Adrenal gland (tissue), 9 donors: ENCODE measurements at regions not wholly inside any gene's neighbourhood (a gene's known extent, or its start where the extent isn't known, plus 50 kb on each side); places are given as distances from the start of the nearest gene placed in this dataset.

Source experiments
- DNase-seq, 7 donors: peaks; one replicate each; pipeline ENCODE4 v3.0.0-alpha.2; 2019 to 2020
- H3K27ac ChIP-seq, 5 donors: fragments of 200-600 bp; sonication (generic) in 4 of 5; 1 replicate in 3 of 5; 2 replicates in 2 of 5; pipeline versions ENCODE4 v1.5.1 to v1.8.0; 2016 to 2020; ENCODE audit warnings: mild to moderate bottlenecking in 1 of 5
- H3K27me3 ChIP-seq: fragments of 200-600 bp; 2 replicates; pipeline ENCODE4 v1.8.0; 2021
- H3K36me3 ChIP-seq, 2 donors: fragments of 200-600 bp; replicated peaks in 1 of 2; 1 replicate in 1 of 2; 2 replicates in 1 of 2; pipeline versions ENCODE4 v1.5.1 to v1.8.0; 2018 to 2022
- H3K4me1 ChIP-seq, 2 donors: fragments of 200-600 bp; replicated peaks in 1 of 2; 1 replicate in 1 of 2; 2 replicates in 1 of 2; pipeline versions ENCODE4 v1.5.1 to v1.8.0; 2018 to 2021
- H3K4me3 ChIP-seq, 4 donors: fragments of 200-600 bp; sonication (generic) in 3 of 4; one replicate each; pipeline ENCODE4 v1.5.1; 2016 to 2018
- H3K9me3 ChIP-seq, 3 donors: fragments of 200-600 bp; sonication (generic) in 1 of 3; replicated peaks in 1 of 3; 1 replicate in 2 of 3; 2 replicates in 1 of 3; pipeline versions ENCODE4 v1.5.1 to v1.8.0; 2016 to 2021
- POLR2A ChIP-seq, 2 donors: fragments of 450-650 bp; IDR thresholded peaks; one replicate each; pipeline ENCODE4 v1.6.1; 2017; ENCODE audit warnings: antibody characterized with exemption in 2 of 2, mild to moderate bottlenecking in 2 of 2, moderate library complexity in 1 of 2
- WGBS, 4 donors: extraction: QIAGEN DNeasy Blood & Tissue Kit in 2 of 4; methylation state at CpG; one replicate each; pipeline versions ENCODE4 v1.1.5 to v1.1.7; 2013 to 2017; 5-methylcytosine and 5-hydroxymethylcytosine counted together
- intact Hi-C, 2 donors: fragments of 100-400 bp; cut with DNase I; formaldehyde crosslinking; loops; one replicate each; pipeline versions ENCODE4 v1.14.1 to v1.15.0; 2022 to 2023
- TF ChIP-seq, protein P1 (sequence below), 6 experiments: fragments of 450-650 bp in 4 of 6; fragments of 200-600 bp in 2 of 6; sonication (generic) in 1 of 6; IDR thresholded peaks; 1 replicate in 5 of 6; 2 replicates in 1 of 6; pipeline versions ENCODE4 v1.5.1 to v1.8.0; 2016 to 2021; ENCODE audit warnings: antibody characterized with exemption in 6 of 6, mild to moderate bottlenecking in 2 of 6, moderate library complexity in 1 of 6
- donor health status: healthy with polysubstance abuse.
- donor health status: Bipolar disorder and iron deficiency.
- donor health status: DM: yes; HTN: yes; CAD: no.
- donor health status: DM: no; HTN: no; CAD: no.
- donor health status: DM: no; HTN: no; CAD: no.

DNA sequence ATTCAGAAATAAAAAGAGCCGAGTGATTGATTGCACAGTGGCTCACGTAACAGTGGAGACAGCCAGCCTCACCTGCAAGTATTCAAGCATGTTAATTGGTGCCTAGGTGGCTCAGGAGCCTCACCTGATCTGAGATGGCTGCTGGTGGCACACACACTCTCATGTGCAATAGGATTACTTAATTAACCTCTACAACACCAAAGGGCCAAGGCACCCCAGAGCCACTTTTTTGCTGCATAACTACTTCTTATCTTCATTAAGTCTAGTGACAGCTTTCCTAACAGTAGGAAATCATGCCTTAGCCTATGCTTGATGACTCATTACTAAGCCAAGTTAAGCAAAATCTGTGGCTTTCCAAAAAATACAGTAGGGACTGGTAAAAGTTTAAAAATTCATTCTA lies 117.3 kb upstream of the NOCT start:
- intact Hi-C loops, result no loop called here
- no peak for TF ChIP-seq POLR2A (IDR thresholded peaks at IDR 0.05)
- TF ChIP-seq, protein P1, sequence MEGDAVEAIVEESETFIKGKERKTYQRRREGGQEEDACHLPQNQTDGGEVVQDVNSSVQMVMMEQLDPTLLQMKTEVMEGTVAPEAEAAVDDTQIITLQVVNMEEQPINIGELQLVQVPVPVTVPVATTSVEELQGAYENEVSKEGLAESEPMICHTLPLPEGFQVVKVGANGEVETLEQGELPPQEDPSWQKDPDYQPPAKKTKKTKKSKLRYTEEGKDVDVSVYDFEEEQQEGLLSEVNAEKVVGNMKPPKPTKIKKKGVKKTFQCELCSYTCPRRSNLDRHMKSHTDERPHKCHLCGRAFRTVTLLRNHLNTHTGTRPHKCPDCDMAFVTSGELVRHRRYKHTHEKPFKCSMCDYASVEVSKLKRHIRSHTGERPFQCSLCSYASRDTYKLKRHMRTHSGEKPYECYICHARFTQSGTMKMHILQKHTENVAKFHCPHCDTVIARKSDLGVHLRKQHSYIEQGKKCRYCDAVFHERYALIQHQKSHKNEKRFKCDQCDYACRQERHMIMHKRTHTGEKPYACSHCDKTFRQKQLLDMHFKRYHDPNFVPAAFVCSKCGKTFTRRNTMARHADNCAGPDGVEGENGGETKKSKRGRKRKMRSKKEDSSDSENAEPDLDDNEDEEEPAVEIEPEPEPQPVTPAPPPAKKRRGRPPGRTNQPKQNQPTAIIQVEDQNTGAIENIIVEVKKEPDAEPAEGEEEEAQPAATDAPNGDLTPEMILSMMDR (IDR thresholded peaks at IDR 0.05), result no peak
- Histone ChIP-seq H3K27ac (no peak overlapping the region), H3K27me3 (no peaks in the 10 kb centered on the region), H3K4me1 (no peaks in the 10 kb centered on the region), H3K9me3 (no peaks in the 10 kb centered on the region), H3K4me3 (no peak overlapping the region), H3K36me3 (no peaks in the 10 kb centered on the region)
- WGBS, 4 donors, result 66 to 78% (median 77%) methylated on average over 2 of the region's 2 CpGs
- no peak for DNase-seq

DNA sequence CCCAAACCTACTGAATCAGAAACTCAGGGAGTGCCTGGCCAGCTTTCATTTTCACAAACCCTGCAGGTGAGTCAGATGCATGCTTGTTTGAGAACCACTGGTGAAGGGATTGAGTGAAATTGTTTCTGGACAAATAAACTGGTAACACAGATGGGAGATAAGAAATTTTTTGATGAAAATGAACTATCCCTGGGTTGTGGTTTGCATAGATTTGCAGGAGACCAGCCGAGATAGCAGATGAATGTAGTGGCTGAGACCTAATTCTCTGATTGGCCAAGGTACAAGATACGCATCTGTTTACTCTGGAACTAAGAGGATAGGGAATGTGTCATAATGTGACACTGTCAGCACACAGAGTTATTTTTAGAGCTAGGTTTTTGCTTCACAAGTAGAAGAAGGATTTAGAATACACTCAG lies 117.8 kb upstream of the NOCT start:
- 31 to 58% (median 47%) methylated on average over 2 of the region's 2 CpGs for WGBS, 4 donors
- Histone ChIP-seq H3K27me3 (no peaks in the 10 kb centered on the region), H3K27ac (no peak overlapping the region), H3K9me3 (no peaks in the 10 kb centered on the region), H3K36me3 (no peaks in the 10 kb centered on the region), H3K4me3 (no peak overlapping the region), H3K4me1 (no peaks in the 10 kb centered on the region)
- TF ChIP-seq, protein P1 (IDR thresholded peaks at IDR 0.05), result no peak
- no peak for TF ChIP-seq POLR2A (IDR thresholded peaks at IDR 0.05)
- intact Hi-C loops, result no loop called here
- DNase-seq, result no peak

DNA sequence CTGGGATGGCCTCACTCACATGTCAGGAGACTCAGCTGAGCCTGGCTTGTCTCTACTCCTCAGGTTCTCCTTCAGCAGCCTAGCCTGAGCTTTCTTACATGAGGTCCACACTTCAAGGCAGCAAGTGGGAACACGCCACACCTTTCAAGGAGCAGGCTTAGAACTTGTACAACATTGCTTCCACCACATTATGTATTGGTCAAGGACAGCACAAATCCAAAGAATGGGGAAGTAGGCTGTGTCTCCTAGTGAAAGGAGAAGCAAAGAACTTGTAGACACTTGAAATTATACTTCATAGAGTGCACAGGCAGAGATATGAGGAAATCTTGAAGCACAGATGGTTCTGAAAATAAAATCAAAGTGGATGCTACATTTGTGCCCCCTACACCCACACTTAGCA lies 120.9 kb upstream of the NOCT start:
- WGBS, 4 donors, result 84 to 91% (median 87%) methylated on average over 1 of the region's 1 CpG
- H3K36me3 ChIP-seq, result no peaks in the 10 kb centered on the region
- no peak for TF ChIP-seq POLR2A (IDR thresholded peaks at IDR 0.05)
- TF ChIP-seq, protein P1 (IDR thresholded peaks at IDR 0.05), result no peak
- no peaks in the 10 kb centered on the region for H3K9me3 ChIP-seq
- H3K4me1 ChIP-seq, result no peaks in the 10 kb centered on the region
- H3K27ac ChIP-seq, result no peak overlapping the region
- H3K27me3 ChIP-seq, result no peaks in the 10 kb centered on the region
- no peak for DNase-seq
- intact Hi-C loops, result no loop called here
- H3K4me3 ChIP-seq, result no peak overlapping the region

DNA sequence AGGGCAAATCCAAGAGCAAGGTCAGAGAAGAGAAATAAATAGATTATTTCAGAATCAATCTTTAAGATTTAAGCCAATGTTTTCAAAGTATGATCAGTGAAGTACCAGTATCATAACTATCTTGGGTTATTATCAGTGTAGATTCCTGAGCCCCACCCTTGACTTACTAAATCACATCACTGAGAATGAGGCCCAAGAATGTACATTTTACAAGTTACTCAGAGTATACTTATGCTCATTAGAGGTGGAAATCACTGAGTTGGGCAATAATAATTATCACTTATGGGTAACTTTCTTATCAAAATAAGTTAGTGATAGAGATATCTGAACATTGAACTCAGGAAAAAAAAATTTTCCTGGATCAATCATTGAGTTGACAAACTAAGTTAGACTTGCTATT lies 121.6 kb upstream of the NOCT start:
- no peaks in the 10 kb centered on the region for H3K4me1 ChIP-seq
- no peak for TF ChIP-seq POLR2A (IDR thresholded peaks at IDR 0.05)
- TF ChIP-seq, protein P1 (IDR thresholded peaks at IDR 0.05), result no peak
- H3K27ac ChIP-seq, result no peak overlapping the region
- intact Hi-C loops, result no loop called here
- H3K4me3 ChIP-seq, result no peak overlapping the region
- H3K9me3 ChIP-seq, result no peaks in the 10 kb centered on the region
- no peaks in the 10 kb centered on the region for H3K36me3 ChIP-seq
- DNase-seq, result no peak
- no peaks in the 10 kb centered on the region for H3K27me3 ChIP-seq
